ENCODE measurements at regions not wholly inside any gene's neighbourhood (a gene's known extent, or its start where the extent isn't known, plus 50 kb on each side); places are given as distances from the start of the nearest gene placed in this dataset.

DNA sequence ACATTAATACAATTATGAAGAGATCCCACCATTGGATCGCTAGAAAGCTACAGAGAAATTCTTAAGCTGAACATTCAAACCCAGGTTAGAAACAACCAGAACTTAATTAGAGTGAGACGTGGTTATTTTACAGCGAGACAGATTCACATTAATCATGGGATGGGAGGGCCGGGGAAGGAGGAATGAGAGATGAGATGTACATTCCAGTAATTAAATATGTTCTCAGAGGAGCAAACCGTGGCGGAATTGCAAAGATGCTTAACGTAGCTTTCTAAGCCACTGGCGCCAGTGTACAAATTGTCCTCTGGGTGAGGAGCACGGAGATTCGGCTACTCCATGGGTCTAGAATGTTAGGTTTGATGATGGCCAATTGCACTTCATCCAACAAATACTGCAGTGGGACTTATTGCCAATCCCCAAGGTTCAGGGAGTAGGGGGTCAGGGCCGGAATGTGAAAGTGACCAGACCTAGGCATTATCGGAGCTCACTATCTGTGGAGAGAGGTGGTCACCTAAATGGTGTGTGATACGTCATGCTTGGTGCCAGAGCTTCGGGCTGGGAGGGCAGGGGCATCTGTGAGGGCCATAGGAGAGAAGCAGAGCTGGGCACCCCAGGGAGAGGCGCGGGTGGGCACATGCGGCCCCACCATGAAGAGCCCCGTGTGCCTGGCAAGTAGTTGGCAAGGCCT is 114.7 kb downstream of the EDN3 start:
- H3K4me2 ChIP-seq: no peak overlapping the region
- no peaks in the 10 kb centered on the region for H4K20me1 ChIP-seq (ENCODE audit: insufficient read depth)
- peaks cover 0 to 27% of the 10 kb centered on the region in 2 experiments; a peak in 1 of 4 replicates for H3K4me1 ChIP-seq (ENCODE audit: control insufficient read depth in 1 of 2, insufficient read depth in 2 of 2, low read depth in 1 of 2, low read length in 1 of 2)
- no peak overlapping the region; a peak in 1 of 4 replicates for H3K27ac ChIP-seq (ENCODE audit: low read depth in 2 of 2, low read length in 1 of 2)
- H3F3A ChIP-seq (replicated peaks; ENCODE audit: insufficient read depth): no peaks in the 10 kb centered on the region
- ChIA-PET POLR2A (no interaction called here), CTCF (interaction anchor here (1.0 to 3.0 kb wide), 3 partner anchors 11 to 81 kb away, joined by 4 to 15 read pairs (median 11); no protein-coding TSS in a partner anchor)
- no peak overlapping the region for H3K9ac ChIP-seq
- DNase-seq: no peak
- no peak for TF ChIP-seq FOSL2 (IDR thresholded peaks at IDR 0.05; ENCODE audit: borderline replicate concordance, low read depth)
- TF ChIP-seq RCOR1 (IDR thresholded peaks at IDR 0.05; ENCODE audit: low read length): no peak
- TF ChIP-seq RFX5 (IDR thresholded peaks at IDR 0.05; ENCODE audit: low read length): no peak
- TF ChIP-seq, protein P1, sequence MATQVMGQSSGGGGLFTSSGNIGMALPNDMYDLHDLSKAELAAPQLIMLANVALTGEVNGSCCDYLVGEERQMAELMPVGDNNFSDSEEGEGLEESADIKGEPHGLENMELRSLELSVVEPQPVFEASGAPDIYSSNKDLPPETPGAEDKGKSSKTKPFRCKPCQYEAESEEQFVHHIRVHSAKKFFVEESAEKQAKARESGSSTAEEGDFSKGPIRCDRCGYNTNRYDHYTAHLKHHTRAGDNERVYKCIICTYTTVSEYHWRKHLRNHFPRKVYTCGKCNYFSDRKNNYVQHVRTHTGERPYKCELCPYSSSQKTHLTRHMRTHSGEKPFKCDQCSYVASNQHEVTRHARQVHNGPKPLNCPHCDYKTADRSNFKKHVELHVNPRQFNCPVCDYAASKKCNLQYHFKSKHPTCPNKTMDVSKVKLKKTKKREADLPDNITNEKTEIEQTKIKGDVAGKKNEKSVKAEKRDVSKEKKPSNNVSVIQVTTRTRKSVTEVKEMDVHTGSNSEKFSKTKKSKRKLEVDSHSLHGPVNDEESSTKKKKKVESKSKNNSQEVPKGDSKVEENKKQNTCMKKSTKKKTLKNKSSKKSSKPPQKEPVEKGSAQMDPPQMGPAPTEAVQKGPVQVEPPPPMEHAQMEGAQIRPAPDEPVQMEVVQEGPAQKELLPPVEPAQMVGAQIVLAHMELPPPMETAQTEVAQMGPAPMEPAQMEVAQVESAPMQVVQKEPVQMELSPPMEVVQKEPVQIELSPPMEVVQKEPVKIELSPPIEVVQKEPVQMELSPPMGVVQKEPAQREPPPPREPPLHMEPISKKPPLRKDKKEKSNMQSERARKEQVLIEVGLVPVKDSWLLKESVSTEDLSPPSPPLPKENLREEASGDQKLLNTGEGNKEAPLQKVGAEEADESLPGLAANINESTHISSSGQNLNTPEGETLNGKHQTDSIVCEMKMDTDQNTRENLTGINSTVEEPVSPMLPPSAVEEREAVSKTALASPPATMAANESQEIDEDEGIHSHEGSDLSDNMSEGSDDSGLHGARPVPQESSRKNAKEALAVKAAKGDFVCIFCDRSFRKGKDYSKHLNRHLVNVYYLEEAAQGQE (IDR thresholded peaks at IDR 0.05; ENCODE audit: low read depth, low read length): no peak
- TF ChIP-seq FOXJ3 (CRISPR knock-in tag; IDR thresholded peaks at IDR 0.05): no peak
- no peak for TF ChIP-seq SIN3A (IDR thresholded peaks at IDR 0.05; ENCODE audit: borderline replicate concordance, low read depth, low read length)
- no peak for TF ChIP-seq ELF1 (IDR thresholded peaks at IDR 0.05)
- peaks cover 7% of the 10 kb centered on the region; the same call in 1 of the 2 replicates for H3K27me3 ChIP-seq (ENCODE audit: insufficient read depth)
- H3K4me3 ChIP-seq (ENCODE audit: low read depth in 2 of 2, low read length in 1 of 2): no peak overlapping the region
- 73% methylated on average over 18 of the region's 18 CpGs for WGBS (ENCODE audit: low lambda C conversion rate)
- H2AFZ ChIP-seq (ENCODE audit: low read depth): no peak overlapping the region
- H3K79me2 ChIP-seq (ENCODE audit: insufficient read depth): no peaks in the 10 kb centered on the region
- H3K9me3 ChIP-seq: no peaks in the 10 kb centered on the region
- no peaks in the 10 kb centered on the region for H3K36me3 ChIP-seq (replicated peaks in 1 of 2; ENCODE audit: control insufficient read depth in 1 of 2, insufficient read depth in 2 of 2, low read length in 1 of 2)
- H3K9me2 ChIP-seq: no peaks in the 10 kb centered on the region

DNA sequence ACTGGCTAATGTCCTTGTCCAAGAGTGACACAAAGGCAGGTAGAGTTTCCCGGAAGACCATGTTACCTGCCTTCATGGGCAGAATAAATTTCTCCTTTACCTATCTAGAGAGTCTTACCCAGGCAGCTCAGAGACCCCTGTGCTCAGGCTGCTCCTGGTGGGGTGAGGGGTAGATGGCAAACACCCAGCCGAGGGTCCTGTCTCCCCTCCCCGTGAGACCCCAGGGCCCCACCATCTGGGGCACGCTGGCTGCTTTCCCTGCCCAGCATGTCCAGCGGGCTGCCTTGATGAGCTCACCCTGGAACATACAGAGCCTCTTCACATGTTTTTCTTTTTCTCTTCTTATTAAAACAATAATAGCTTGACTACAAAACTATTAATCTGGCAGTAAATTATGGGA is 116.5 kb downstream of the EDN3 start:
- no peak overlapping the region for H3K9ac ChIP-seq

More for the DNA sequence above, 116.5 kb downstream of the EDN3 start:
- ChIA-PET POLR2A (interaction anchor here (1.5 kb wide), 1 partner anchor 38 kb away, joined by 3 read pairs; no protein-coding TSS in a partner anchor), CTCF (interaction anchor here (1.1 to 4.7 kb wide), 4 partner anchors 9 to 195 kb away, joined by 3 to 21 read pairs (median 7); no protein-coding TSS in a partner anchor)
- Histone ChIP-seq H2AFZ (ENCODE audit: low read depth) (no peak overlapping the region), H3K4me3 (ENCODE audit: low read depth in 2 of 2, low read length in 1 of 2) (no peak overlapping the region), H4K20me1 (ENCODE audit: insufficient read depth) (no peaks in the 10 kb centered on the region), H3K9me3 (no peaks in the 10 kb centered on the region), H3K36me3 (replicated peaks in 1 of 2; ENCODE audit: control insufficient read depth in 1 of 2, insufficient read depth in 2 of 2, low read length in 1 of 2) (no peaks in the 10 kb centered on the region), H3K9me2 (no peaks in the 10 kb centered on the region), H3K4me1 (ENCODE audit: control insufficient read depth in 1 of 2, insufficient read depth in 2 of 2, low read depth in 1 of 2, low read length in 1 of 2) (peaks cover 0 to 20% of the 10 kb centered on the region in 2 experiments; a peak in 1 of 4 replicates), H3K4me2 (no peak overlapping the region), H3K79me2 (ENCODE audit: insufficient read depth) (no peaks in the 10 kb centered on the region), H3K27me3 (ENCODE audit: insufficient read depth) (peaks cover 7% of the 10 kb centered on the region; the same call in 1 of the 2 replicates), H3F3A (replicated peaks; ENCODE audit: insufficient read depth) (no peaks in the 10 kb centered on the region), H3K27ac (ENCODE audit: low read depth in 2 of 2, low read length in 1 of 2) (no peak overlapping the region; a peak in 1 of 4 replicates)
- WGBS (ENCODE audit: low lambda C conversion rate): 56% methylated on average over 5 of the region's 5 CpGs
- TF ChIP-seq, protein P2, sequence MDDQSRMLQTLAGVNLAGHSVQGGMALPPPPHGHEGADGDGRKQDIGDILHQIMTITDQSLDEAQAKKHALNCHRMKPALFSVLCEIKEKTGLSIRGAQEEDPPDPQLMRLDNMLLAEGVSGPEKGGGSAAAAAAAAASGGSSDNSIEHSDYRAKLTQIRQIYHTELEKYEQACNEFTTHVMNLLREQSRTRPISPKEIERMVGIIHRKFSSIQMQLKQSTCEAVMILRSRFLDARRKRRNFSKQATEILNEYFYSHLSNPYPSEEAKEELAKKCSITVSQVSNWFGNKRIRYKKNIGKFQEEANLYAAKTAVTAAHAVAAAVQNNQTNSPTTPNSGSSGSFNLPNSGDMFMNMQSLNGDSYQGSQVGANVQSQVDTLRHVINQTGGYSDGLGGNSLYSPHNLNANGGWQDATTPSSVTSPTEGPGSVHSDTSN (IDR thresholded peaks at IDR 0.05): no peak
- TF ChIP-seq TAF1 (IDR thresholded peaks at IDR 0.05; ENCODE audit: borderline replicate concordance, low read depth, low read length) (no peak), GABPA (IDR thresholded peaks at IDR 0.05; ENCODE audit: low read depth) (no peak), NFIC (IDR thresholded peaks at IDR 0.05; ENCODE audit: borderline replicate concordance) (no peak), FOXJ3 (CRISPR knock-in tag; IDR thresholded peaks at IDR 0.05) (no peak)
- TF ChIP-seq, protein P3, sequence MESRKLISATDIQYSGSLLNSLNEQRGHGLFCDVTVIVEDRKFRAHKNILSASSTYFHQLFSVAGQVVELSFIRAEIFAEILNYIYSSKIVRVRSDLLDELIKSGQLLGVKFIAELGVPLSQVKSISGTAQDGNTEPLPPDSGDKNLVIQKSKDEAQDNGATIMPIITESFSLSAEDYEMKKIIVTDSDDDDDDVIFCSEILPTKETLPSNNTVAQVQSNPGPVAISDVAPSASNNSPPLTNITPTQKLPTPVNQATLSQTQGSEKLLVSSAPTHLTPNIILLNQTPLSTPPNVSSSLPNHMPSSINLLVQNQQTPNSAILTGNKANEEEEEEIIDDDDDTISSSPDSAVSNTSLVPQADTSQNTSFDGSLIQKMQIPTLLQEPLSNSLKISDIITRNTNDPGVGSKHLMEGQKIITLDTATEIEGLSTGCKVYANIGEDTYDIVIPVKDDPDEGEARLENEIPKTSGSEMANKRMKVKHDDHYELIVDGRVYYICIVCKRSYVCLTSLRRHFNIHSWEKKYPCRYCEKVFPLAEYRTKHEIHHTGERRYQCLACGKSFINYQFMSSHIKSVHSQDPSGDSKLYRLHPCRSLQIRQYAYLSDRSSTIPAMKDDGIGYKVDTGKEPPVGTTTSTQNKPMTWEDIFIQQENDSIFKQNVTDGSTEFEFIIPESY (IDR thresholded peaks at IDR 0.05; ENCODE audit: borderline replicate concordance, low read depth): no peak
- TF ChIP-seq, protein P4, sequence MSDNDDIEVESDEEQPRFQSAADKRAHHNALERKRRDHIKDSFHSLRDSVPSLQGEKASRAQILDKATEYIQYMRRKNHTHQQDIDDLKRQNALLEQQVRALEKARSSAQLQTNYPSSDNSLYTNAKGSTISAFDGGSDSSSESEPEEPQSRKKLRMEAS (IDR thresholded peaks at IDR 0.05; ENCODE audit: low read depth): no peak
- DNase-seq: no peak
